Endodermal cell (in vitro differentiated cells): ENCODE measurements at regions not wholly inside any gene's neighbourhood (a gene's known extent, or its start where the extent isn't known, plus 50 kb on each side); places are given as distances from the start of the nearest gene placed in this dataset.

ENCODE experiments used
- DNase-seq: peaks from one replicate; pipeline ENCODE4 v3.0.0-alpha.2; 2017
- H3K27ac ChIP-seq: 2 replicates; pipeline ENCODE4 v1.5.1; 2013; ENCODE audit warnings: mild to moderate bottlenecking, low read depth, low read length, moderate library complexity
- H3K27me3 ChIP-seq: 2 replicates; pipeline ENCODE4 v1.6.1; 2013; ENCODE audit warnings: mild to moderate bottlenecking, low read length, moderate library complexity; ENCODE audit not compliant: insufficient read depth, control insufficient read depth, poor library complexity, severe bottlenecking
- H3K36me3 ChIP-seq: 2 replicates; pipeline ENCODE4 v1.7.0; 2013; ENCODE audit warnings: mild to moderate bottlenecking, low read length, moderate library complexity; ENCODE audit not compliant: control insufficient read depth, insufficient read depth
- H3K4me1 ChIP-seq: one replicate; pipeline ENCODE4 v1.7.0; 2013; ENCODE audit warnings: low read length; ENCODE audit not compliant: control insufficient read depth, insufficient read depth
- H3K4me3 ChIP-seq: 2 replicates; pipeline ENCODE4 v1.5.1; 2013; ENCODE audit warnings: mild to moderate bottlenecking, low read length, moderate library complexity
- H3K9ac ChIP-seq: 2 replicates; pipeline ENCODE4 v1.6.1; 2013; ENCODE audit warnings: mild to moderate bottlenecking, low read length, moderate library complexity; ENCODE audit not compliant: poor library complexity, severe bottlenecking; ENCODE audit errors: extremely low read depth
- H3K9me3 ChIP-seq: 2 replicates; pipeline ENCODE4 v1.6.1; 2013; ENCODE audit warnings: mild to moderate bottlenecking, low read length, moderate library complexity; ENCODE audit not compliant: control insufficient read depth
- H3K27ac Mint-ChIP-seq: 2 replicates; pipeline ENCODE4 v1.8.0; 2020; ENCODE audit warnings: mixed read lengths
- H3K27me3 Mint-ChIP-seq: 2 replicates; pipeline ENCODE4 v1.8.0; 2021; ENCODE audit warnings: mild to moderate bottlenecking, mixed read lengths; ENCODE audit not compliant: insufficient read depth
- H3K36me3 Mint-ChIP-seq: 2 replicates; pipeline ENCODE4 v1.8.0; 2020; ENCODE audit warnings: low read depth, mixed read lengths
- H3K4me1 Mint-ChIP-seq: 2 replicates; pipeline ENCODE4 v1.8.0; 2020; ENCODE audit warnings: mixed read lengths
- H3K4me3 Mint-ChIP-seq: 2 replicates; pipeline ENCODE4 v1.8.0; 2020; ENCODE audit warnings: mild to moderate bottlenecking, moderate library complexity, mixed read lengths
- H3K9me3 Mint-ChIP-seq: 2 replicates; pipeline ENCODE4 v1.8.0; 2020; ENCODE audit warnings: mild to moderate bottlenecking, mixed read lengths
- WGBS, 2 experiments: methylation state at CpG; one replicate each; pipeline versions ENCODE4 v1.1.5 to v1.1.7; 2013; ENCODE audit warnings: missing lambda C conversion rate in 2 of 2, mixed read lengths in 1 of 2; ENCODE audit not compliant: insufficient coverage in 1 of 2, insufficient read length in 1 of 2; 5-methylcytosine and 5-hydroxymethylcytosine counted together
- TF ChIP-seq, protein P1 (sequence below): fragments of 200-600 bp; sonication (generic); conservative IDR thresholded peaks from 2 replicates; pipeline ENCODE4 v1.5.0; 2021; ENCODE audit warnings: antibody characterized with exemption, mild to moderate bottlenecking

DNA sequence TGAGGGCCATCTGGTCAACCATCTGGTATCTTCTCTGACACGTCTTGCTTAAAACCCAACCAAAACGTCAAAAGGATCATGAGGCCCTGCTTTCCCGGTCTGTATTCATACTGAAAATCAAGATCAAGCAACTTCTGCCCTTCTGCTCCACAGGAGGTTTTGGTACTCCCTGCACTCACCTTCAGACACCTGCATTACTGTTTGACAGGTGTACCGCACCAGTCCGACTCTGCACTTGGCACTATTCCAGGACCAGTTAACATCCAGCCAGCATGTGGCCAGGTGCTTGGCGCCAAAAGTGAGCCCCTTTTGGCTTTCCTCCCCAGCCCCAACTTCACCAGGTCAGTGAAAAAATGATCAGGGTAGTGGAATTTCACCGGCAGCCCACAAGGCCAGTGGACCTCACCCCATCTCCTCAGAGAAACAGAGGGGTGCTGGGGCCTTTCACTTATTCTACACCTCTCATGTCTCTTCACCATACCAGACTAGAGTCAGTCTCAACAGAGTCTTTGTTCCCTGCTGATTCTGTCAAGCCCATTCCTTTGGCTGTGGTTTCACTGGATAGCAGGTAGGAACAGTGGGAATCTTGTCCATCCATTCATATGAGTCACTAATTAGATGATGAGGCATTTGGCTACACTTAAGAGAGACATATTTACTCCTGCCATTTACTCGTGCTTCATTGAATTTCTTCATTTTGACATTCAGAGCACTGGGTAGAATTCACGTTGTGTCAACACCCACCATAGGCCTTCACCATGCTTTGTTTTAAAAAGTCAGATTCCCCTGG lies 85.3 kb downstream of the ZNF726 start:
- Histone ChIP-seq H3K4me3 (no peak overlapping the region), H3K36me3 (no peaks in the 10 kb centered on the region), H3K9me3 (peaks cover 52% of the 10 kb centered on the region), H3K9ac (no peak overlapping the region), H3K27me3 (no peaks in the 10 kb centered on the region), H3K4me1 (no peaks in the 10 kb centered on the region), H3K27ac (no peak overlapping the region)
- 73 to 79% methylated on average over 7 to 9 of the region's 9 CpGs for WGBS, 2 experiments
- Mint-ChIP-seq H3K36me3 (peaks cover 3% of the 10 kb centered on the region), H3K4me1 (no peaks in the 10 kb centered on the region), H3K27ac (no peak overlapping the region), H3K27me3 (no peaks in the 10 kb centered on the region), H3K9me3 (peaks cover 92% of the 10 kb centered on the region), H3K4me3 (no peak overlapping the region)
- TF ChIP-seq, protein P1, sequence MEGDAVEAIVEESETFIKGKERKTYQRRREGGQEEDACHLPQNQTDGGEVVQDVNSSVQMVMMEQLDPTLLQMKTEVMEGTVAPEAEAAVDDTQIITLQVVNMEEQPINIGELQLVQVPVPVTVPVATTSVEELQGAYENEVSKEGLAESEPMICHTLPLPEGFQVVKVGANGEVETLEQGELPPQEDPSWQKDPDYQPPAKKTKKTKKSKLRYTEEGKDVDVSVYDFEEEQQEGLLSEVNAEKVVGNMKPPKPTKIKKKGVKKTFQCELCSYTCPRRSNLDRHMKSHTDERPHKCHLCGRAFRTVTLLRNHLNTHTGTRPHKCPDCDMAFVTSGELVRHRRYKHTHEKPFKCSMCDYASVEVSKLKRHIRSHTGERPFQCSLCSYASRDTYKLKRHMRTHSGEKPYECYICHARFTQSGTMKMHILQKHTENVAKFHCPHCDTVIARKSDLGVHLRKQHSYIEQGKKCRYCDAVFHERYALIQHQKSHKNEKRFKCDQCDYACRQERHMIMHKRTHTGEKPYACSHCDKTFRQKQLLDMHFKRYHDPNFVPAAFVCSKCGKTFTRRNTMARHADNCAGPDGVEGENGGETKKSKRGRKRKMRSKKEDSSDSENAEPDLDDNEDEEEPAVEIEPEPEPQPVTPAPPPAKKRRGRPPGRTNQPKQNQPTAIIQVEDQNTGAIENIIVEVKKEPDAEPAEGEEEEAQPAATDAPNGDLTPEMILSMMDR = no peak
- no peak for DNase-seq

DNA sequence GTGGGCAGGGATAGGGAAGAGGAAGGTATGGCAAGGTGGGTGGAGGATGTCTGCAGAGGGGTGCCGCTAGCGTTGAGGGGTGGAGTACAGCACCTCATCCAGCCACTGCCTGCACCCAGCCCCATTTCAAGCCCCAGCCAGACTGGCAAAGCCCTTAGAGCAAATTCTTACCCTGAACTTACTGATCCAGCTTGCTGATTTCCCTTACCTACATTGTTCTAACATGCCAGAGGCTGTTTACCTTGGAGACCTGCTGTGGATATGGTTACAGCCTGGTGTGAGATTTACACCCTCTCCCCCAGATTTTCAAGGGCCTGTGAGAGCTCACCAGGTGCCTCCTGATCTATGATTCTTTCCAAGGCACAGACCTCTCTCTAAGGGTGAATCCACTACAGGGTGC lies 86.0 kb downstream of the ZNF726 start:
- no peak overlapping the region for H3K27ac Mint-ChIP-seq
- Histone ChIP-seq H3K36me3 (no peaks in the 10 kb centered on the region), H3K4me3 (no peak overlapping the region), H3K9me3 (peaks cover 50% of the 10 kb centered on the region), H3K27ac (no peak overlapping the region), H3K27me3 (no peaks in the 10 kb centered on the region), H3K9ac (no peak overlapping the region), H3K4me1 (no peaks in the 10 kb centered on the region)
- TF ChIP-seq, protein P1 = no peak
- DNase-seq = no peak
- no peaks in the 10 kb centered on the region for H3K27me3 Mint-ChIP-seq
- H3K9me3 Mint-ChIP-seq = peaks cover 93% of the 10 kb centered on the region
- peaks cover 3% of the 10 kb centered on the region for H3K36me3 Mint-ChIP-seq
- WGBS, 2 experiments = 96% methylated on average over 2 of the region's 2 CpGs; no CpG with 5 or more reads in 1 of the 2 experiments
- H3K4me1 Mint-ChIP-seq = no peaks in the 10 kb centered on the region
- no peak overlapping the region for H3K4me3 Mint-ChIP-seq

DNA sequence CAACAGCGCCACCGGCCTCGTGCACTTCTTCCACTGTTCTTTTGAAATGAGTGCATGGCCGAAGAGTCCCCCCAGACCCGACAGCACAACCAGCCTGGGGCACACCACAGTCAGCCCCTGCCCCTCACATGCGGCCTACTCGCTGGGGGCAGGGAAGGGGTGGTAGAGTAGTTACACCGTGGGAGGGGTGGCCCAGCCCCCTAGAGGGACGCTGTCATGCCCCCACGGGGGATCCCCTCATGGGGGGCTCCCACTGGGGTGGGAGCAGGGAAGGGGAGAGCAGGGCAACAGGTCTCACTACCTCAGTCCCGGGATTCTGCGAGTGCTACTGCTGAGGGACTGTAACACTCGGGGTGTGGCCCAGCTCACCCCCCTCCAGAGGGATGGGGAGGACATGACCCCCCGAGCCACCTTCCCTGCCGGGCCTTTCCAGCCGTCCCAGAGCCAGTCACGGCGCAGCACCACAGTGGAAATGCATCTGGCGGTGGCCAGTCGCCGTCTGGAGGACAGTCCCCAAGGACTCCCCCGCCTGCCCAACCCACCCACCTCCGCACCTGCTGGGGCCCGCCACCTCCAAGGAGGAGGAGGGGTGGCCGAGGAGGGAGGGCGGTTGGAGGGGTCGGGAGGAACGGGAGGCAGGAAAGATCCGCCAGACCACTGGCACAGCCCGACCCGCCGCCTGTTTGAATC lies 84.6 kb upstream of the ZNF254 start:
- Histone ChIP-seq H3K27ac (no peak overlapping the region), H3K4me3 (no peak overlapping the region), H3K4me1 (no peaks in the 10 kb centered on the region), H3K36me3 (no peaks in the 10 kb centered on the region), H3K9me3 (peaks cover 36% of the 10 kb centered on the region), H3K27me3 (no peaks in the 10 kb centered on the region), H3K9ac (no peak overlapping the region)
- TF ChIP-seq, protein P1 = no peak
- Mint-ChIP-seq H3K27ac (no peak overlapping the region), H3K4me3 (no peak overlapping the region), H3K4me1 (no peaks in the 10 kb centered on the region), H3K9me3 (peaks cover 86% of the 10 kb centered on the region), H3K36me3 (peaks cover 3% of the 10 kb centered on the region), H3K27me3 (no peaks in the 10 kb centered on the region)
- no peak for DNase-seq
- 81 to 92% methylated on average over 7 to 29 of the region's 32 CpGs for WGBS, 2 experiments
